ENCODE measurements at regions not wholly inside any gene's neighbourhood (a gene's known extent, or its start where the extent isn't known, plus 50 kb on each side); places are given as distances from the start of the nearest gene placed in this dataset.

DNA sequence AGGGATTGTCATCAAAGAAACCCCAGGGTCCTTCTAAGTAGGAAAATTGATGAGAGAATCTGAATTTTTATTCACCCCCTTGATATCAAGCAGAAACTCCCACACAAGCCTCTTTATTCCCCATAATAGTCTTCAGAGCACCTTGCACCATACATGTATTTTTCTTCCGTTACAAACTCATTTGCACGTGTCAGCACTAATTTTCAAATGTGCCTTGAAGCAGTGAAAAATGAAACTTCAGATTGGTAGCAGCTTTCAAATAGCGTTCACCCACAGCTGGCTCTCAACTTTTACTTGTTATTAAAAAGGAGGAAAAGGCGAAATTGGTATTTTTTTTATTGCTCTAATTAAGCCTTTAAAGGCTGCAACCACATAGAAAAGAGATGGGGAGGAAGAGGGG is 343.0 kb upstream of the TENM4 start:
- TF ChIP-seq GATA1 (IDR thresholded peaks at IDR 0.05; ENCODE audit: low read depth, low read length) (no peak), POLR2A (IDR thresholded peaks at IDR 0.05; ENCODE audit: low read length) (no peak)
- no peak for DNase-seq

DNA sequence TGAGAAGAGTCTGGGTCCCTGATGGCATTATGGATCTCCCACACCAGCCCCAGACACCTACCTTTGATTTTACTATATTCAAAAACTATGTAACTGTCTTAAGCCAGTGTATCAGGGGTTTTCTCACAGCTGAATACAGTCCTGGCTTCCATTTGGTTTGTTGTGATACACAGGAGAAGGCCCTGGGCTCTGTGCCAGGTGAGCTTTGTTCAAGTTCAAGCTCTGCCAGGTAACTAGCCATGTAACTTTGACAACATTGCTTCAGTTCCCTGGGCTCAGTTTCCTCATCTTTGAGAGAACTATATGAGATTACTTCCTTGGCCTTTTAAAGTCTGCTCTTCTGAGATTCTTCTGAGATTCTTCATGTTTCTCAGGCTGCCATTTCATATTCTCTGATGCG is 327.5 kb upstream of the TENM4 start:
- DNase-seq, result no peak
- TF ChIP-seq POLR2A (IDR thresholded peaks at IDR 0.05; ENCODE audit: low read length) (no peak), GATA1 (IDR thresholded peaks at IDR 0.05; ENCODE audit: low read depth, low read length) (no peak)

DNA sequence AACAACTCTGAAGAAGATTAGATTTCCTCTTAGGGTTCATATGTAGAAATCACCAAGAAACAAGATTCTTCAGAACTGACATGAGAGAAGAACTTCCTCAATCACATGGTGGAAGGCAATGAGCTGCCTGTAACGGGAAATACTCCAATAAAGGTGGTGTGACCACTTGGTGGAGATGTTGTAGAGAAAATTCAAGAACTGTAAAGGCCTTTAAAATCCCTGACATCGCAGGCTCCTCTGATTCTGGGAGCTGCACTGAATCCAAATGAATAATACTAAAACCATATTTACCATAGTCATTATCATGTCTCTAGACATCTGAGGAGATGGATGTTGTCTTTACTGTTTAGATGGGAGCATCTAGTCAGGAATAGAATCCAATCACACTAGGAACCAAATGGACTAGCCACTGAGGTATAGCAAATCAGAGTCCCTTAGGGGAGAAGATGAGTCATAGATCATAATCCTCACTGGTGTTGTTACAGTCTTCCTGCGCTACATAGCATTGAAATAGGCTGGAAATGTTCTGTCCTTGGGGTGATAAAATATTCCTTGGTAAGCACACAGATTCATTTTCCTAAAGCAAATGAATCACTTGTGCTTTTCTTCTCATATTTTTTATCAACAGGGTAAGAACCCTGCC is 321.6 kb upstream of the TENM4 start:
- no peak for DNase-seq
- no peak for TF ChIP-seq GATA1 (IDR thresholded peaks at IDR 0.05; ENCODE audit: low read depth, low read length)
- TF ChIP-seq POLR2A (IDR thresholded peaks at IDR 0.05; ENCODE audit: low read length), result no peak

DNA sequence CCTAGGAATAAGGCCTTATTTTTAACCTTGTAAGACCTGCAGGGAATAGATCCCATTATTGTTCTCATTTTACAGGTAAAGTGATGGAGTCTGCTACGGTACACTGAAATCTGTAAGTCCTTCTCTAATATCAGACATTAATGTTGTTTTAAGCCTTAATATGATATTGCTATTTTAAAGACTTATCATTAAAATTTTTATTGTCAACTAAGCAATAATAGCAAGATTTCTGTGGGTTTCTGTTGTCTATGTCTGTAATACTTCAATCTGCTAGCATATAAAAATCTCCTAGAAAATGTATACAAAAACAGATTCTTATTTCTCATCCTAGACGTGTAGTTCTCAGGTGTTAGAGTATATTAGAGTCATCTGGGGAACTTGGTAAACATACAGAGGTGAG is 317.5 kb upstream of the TENM4 start:
- DNase-seq, result no peak
- no peak for TF ChIP-seq GATA1 (IDR thresholded peaks at IDR 0.05; ENCODE audit: low read depth, low read length)
- TF ChIP-seq POLR2A (IDR thresholded peaks at IDR 0.05; ENCODE audit: low read length), result no peak

DNA sequence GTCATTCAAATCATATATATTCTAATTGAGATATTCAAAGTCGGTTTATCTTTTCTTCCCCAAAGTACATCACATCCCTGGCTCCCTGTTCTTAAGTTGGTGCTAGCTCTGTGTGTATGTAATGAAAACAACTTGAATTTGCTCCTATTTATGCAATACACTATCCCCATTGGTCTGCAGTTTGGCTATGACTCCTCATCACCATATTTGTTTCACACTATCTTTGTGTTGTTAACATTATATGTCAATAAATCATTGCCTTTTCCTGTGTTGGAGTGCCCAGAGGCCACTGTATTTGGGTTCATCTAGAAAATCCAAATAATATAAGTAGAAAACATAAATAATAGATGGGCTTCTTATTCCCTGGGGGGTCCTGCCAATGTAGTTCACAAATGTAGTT is 306.6 kb upstream of the TENM4 start:
- TF ChIP-seq POLR2A (IDR thresholded peaks at IDR 0.05; ENCODE audit: low read length) (no peak), GATA1 (IDR thresholded peaks at IDR 0.05; ENCODE audit: low read depth, low read length) (no peak)
- no peak for DNase-seq

DNA sequence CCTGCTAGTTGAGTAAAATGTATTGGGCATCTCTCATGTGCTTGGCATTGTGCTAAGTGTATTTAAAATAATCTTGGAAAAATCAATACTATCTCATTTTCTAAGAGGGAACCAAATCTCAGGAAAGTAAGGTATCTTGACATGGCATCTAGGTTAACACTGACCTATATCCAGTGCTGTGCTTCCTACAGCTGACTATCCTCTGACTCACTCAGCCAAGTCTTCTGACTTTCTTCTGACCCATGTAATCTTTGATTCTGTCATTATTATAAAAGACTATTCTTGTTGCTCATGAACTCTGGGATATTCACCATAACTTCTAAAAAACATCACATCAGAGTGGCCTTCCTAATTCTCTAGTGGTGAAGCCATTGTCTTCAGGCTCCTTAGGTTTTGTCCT is 304.1 kb upstream of the TENM4 start:
- TF ChIP-seq POLR2A (IDR thresholded peaks at IDR 0.05; ENCODE audit: low read length), result no peak
- no peak for TF ChIP-seq GATA1 (IDR thresholded peaks at IDR 0.05; ENCODE audit: low read depth, low read length)
- no peak for DNase-seq

DNA sequence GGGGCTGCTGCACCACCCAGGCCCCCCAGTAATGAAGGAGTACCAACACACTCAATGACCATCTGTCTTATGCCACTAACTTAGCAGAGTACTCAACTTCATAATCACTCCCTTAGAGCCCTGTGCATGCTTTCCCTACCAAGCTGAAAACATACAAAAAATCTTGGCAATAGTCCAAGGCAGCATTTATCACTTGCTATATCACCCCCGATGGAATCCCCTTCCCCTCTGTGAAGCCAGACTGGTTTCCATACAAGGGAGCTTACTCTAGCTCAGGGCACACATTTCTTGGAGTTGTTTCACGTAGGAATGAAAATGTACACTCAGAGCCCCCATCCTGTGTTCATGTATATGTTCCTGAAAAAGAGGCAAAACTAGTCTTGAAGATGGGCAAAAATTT is 301.3 kb upstream of the TENM4 start:
- TF ChIP-seq POLR2A (IDR thresholded peaks at IDR 0.05; ENCODE audit: low read length) (no peak), GATA1 (IDR thresholded peaks at IDR 0.05; ENCODE audit: low read depth, low read length) (no peak)
- no peak for DNase-seq

DNA sequence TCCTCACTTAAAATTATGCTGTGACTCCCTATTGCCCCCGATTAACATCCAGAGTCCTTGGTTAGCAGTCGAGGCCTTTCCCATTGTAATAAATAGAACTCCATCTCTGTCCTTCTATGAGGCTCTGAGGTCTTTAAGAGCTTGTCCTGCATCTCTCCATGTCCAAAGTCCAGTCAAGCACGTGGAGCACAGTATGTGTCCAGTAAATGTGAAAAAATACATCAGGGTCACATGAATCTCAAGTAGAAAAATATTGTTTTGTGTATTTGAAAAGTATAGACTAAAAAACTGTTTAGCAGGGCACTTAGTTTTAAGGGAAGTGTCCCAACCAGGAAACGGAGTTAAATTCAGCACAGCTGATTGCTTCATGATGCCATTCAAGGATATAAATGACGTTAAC is 298.8 kb upstream of the TENM4 start:
- no peak for TF ChIP-seq GATA1 (IDR thresholded peaks at IDR 0.05; ENCODE audit: low read depth, low read length)
- no peak for TF ChIP-seq POLR2A (IDR thresholded peaks at IDR 0.05; ENCODE audit: low read length)
- DNase-seq, result no peak

DNA sequence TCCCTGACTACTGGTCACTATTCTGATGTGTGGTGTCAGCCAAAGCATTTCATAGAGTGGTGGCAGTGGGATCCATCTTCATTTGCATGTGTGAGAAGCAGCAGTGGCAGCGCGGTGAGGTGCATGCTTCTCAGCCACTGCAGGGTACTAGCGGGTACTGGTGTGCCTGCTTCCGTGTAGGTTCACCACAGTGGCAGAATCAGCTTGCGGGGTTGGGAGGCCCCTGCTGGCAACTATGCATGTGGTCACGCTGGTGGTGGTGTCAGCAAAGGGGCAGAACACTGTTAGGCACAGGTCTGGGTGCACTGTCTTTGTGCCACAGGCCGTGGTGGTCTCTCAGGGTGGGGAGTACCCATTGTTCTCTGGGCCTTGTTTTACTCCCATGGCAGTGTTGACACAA is 286.4 kb upstream of the TENM4 start:
- no peak for DNase-seq
- TF ChIP-seq POLR2A (IDR thresholded peaks at IDR 0.05; ENCODE audit: low read length) (no peak), GATA1 (IDR thresholded peaks at IDR 0.05; ENCODE audit: low read depth, low read length) (no peak)

DNA sequence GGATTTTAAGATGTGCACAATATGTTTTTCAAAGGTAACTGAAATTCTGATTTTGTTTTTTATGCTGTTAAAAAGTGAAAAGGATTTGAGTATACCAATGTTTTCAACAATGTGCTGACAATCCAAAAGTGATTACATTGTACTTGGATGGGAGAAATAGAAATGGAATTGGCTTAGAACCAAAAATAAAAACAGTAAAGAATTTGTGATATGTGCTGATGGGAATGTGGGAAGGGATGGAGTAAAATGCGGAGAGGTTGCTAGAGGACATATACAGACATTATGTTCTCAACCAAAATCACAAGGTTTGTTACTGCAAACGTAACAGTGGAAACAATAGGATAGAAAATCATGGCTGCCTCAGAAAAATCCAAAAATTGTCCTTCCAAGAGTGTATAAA is 279.3 kb upstream of the TENM4 start:
- TF ChIP-seq GATA1 (IDR thresholded peaks at IDR 0.05; ENCODE audit: low read depth, low read length) (no peak), POLR2A (IDR thresholded peaks at IDR 0.05; ENCODE audit: low read length) (no peak)
- no peak for DNase-seq

DNA sequence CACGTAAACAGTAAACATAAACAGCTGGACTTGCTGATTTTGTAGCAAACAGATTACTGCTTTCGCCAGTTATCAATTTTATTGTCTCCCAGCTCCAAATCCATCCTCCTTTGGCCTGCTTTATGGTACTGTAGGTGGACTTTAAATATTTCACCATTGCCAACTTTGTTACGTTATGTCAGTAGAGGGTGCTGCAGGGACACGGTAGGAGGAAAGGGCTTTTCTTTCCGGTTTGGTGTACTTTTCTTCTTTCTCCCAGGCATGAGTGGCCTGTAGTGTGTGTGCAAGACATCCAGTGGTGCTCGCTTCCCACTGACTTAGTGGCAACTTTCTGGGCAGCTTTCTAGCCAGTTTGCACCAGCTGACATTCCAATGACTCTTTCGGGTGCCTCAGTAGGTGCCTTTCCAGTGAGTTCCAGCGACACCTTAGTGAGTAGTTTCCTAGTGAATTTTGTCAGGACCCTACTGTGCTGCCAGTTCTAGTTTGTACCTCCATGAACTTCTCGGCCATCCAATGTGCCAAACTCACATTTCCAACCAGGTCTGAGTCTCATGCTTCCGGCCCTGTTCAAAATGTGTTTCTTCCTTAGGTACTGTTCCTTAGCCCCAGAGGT is 267.6 kb upstream of the TENM4 start:
- TF ChIP-seq POLR2A (IDR thresholded peaks at IDR 0.05; ENCODE audit: low read length), result no peak
- no peak for TF ChIP-seq GATA1 (IDR thresholded peaks at IDR 0.05; ENCODE audit: low read depth, low read length)
- peak; percentile 7 to 9 for DNase-seq

DNA sequence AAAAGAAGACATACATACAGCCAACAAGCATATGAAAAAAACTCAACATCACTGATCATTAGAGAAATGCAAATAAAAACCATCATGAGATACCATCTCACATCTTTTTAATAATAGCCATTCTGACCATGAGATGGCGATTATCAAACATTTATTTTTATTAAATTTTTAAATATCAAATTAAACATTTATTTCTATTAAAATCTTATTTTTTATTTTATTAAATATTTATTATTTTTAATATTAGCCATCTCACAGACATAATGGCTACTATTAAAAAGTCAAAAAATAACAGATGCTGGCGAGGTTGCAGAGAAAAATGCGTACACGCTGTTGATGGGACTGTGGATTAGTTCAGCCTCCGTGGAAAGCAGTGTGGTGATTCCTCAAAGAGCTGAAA is 264.8 kb upstream of the TENM4 start:
- no peak for DNase-seq
- TF ChIP-seq GATA1 (IDR thresholded peaks at IDR 0.05; ENCODE audit: low read depth, low read length) (no peak), POLR2A (IDR thresholded peaks at IDR 0.05; ENCODE audit: low read length) (no peak)

DNA sequence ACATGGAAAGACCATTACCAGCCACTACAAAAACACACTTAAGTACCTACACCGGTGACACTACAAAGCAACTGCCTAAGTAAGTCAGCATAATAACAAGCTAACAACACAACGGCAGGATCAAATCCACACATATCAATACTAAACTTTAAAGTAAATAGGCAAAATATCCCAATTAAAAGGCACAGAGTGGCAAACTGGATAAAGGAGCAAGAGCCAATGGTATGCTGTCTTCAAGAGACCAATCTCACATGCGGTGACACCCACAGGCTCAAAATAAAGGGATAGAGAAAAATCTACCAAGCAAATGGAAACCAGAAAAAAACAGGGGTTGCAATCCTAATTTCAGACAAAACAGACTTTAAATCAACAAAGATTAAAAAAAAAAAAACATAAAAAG is 261.5 kb upstream of the TENM4 start:
- no peak for DNase-seq
- TF ChIP-seq POLR2A (IDR thresholded peaks at IDR 0.05; ENCODE audit: low read length) (no peak), GATA1 (IDR thresholded peaks at IDR 0.05; ENCODE audit: low read depth, low read length) (no peak)

DNA sequence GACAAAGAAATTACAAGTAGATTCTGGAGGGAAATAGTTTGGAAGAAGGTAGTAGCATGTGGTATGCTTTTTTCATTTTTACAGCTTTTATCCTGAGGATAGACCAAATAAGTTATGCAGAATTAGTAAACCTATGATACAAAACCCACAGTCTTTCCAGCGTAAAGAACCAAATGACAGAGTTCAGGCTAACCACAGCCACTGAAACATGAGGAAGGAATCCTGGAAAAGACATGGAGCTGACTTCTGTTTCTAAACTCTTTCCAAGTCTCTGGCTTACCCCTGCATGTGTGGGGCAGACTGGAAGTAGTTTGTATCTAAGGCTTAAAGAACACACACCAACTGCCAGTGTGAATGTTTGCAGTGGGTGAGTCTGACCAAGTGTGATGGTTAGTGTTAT is 258.4 kb upstream of the TENM4 start:
- DNase-seq, result no peak
- TF ChIP-seq POLR2A (IDR thresholded peaks at IDR 0.05; ENCODE audit: low read length) (no peak), GATA1 (IDR thresholded peaks at IDR 0.05; ENCODE audit: low read depth, low read length) (no peak)

DNA sequence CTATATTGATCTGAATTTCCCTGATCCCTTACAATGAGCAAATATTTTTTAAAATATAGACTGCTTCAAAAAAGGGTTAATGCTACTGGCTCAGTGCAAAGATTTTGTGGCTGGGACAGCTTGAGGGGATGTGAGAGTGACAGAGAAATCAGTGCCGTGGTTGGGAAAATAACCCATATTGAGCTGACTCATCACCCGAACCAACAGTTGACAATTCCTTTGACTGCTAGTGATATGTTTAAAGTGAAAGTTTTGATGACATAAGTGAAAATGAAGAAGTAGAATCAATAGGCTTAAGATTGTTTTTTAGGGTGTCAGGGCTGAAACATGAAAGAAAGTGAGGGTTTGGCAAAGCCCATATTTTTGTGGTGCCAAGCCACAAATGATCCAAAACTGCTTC is 257.1 kb upstream of the TENM4 start:
- no peak for TF ChIP-seq GATA1 (IDR thresholded peaks at IDR 0.05; ENCODE audit: low read depth, low read length)
- no peak for TF ChIP-seq POLR2A (IDR thresholded peaks at IDR 0.05; ENCODE audit: low read length)
- no peak for DNase-seq
